ENCODE measurements at regions not wholly inside any gene's neighbourhood (a gene's known extent, or its start where the extent isn't known, plus 50 kb on each side); places are given as distances from the start of the nearest gene placed in this dataset.

DNA sequence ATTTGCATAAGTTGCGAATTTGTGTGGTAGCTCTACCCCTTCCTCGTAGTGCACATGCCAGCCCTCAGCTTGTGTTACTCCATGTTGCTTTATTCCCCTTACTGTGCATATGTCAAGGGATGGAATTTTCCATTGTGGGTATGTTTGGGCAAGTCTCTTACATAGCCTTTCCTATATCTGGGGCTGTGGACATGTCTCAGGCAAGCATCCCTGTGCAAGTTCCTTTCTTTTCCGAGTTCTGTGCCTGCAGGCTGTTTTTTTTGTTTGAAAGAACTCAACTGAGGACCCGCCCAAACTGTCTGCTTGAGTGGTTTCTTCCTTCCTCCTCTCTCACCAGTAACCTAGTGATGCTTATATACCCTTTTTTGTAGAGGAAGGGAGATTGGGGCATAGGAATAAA is 1739.1 kb upstream of the PIK3C3 start:
- TF ChIP-seq CTCF (IDR thresholded peaks at IDR 0.05) (no peak), POLR2A (IDR thresholded peaks at IDR 0.05) (no peak)
